HCT116 (cell line): ENCODE measurements at regions not wholly inside any gene's neighbourhood (a gene's known extent, or its start where the extent isn't known, plus 50 kb on each side); places are given as distances from the start of the nearest gene placed in this dataset.

ENCODE experiments used
- ATAC-seq: fragments of 200-7000 bp; cut with Tn5 transposase; 2 replicates; pipeline ENCODE4 v1.9.1; 2020; ENCODE audit warnings: mild to moderate bottlenecking, moderate library complexity
- BruUV-seq: library from RNA; stranded (reverse); fragments of 400-500 nt; replicated peaks from 2 replicates; lab custom pipeline; 2021; lab: Mats Ljungman, UMichigan
- CTCF ChIA-PET: fragments of 300-600 bp; sonication (Branson Sonifier 250); formaldehyde crosslinking; loops from one replicate; lab custom pipeline; 2021; ENCODE audit warnings: antibody characterized with exemption; lab: Charles Lee
- POLR2A ChIA-PET: fragments of 300-600, 350-600 bp; sonication (Branson Sonifier 250); formaldehyde crosslinking; loops from one replicate; lab custom pipeline; 2021; ENCODE audit warnings: antibody characterized with exemption; lab: Charles Lee
- RAD21 ChIA-PET, 2 experiments: fragments of 300-600 bp; sonication (Branson Sonifier 250); formaldehyde crosslinking; loops; one replicate each; lab custom pipeline; 2023; ENCODE audit warnings: low total read pairs in 2 of 2; ENCODE audit not compliant: uncharacterized antibody in 2 of 2, unreplicated experiment in 2 of 2, low non-redundant PET in 1 of 2; lab: Charles Lee
- DNase-seq: peaks from one replicate; pipeline ENCODE4 v3.0.0-alpha.2; 2010; ENCODE audit warnings: low read depth, low spot score
- H2AFZ ChIP-seq: fragments of 200-600 bp; shearing (Covaris generic), sonication (generic); 2 replicates; pipeline ENCODE4 v1.6.1; 2017; ENCODE audit warnings: low read depth, mixed run types, mixed read lengths, antibody characterized with exemption, low read length; ENCODE audit not compliant: poor library complexity, severe bottlenecking
- H3K27ac ChIP-seq: 2 replicates; pipeline ENCODE4 v1.5.1; 2012; ENCODE audit warnings: low read depth, low read length
- H3K27me3 ChIP-seq: fragments of 200-600 bp; sonication (generic); 2 replicates; pipeline ENCODE4 v1.6.1; 2016; ENCODE audit warnings: mixed run types, low read length, mixed read lengths; ENCODE audit not compliant: insufficient read depth
- H3K36me3 ChIP-seq, 2 experiments: fragments of 200-500 bp in 1 of 2; fragments of 200-600 bp in 1 of 2; sonication (Bioruptor generic) in 1 of 2; sonication (generic) in 1 of 2; 2 replicates each; pipeline versions ENCODE4 v1.5.1 to v1.6.1; 2014 to 2016; ENCODE audit warnings: low read length in 2 of 2, inconsistent platforms in 1 of 2, mixed read lengths in 1 of 2, mixed run types in 1 of 2; ENCODE audit not compliant: insufficient read depth in 2 of 2, control insufficient read depth in 1 of 2
- H3K4me1 ChIP-seq, 2 experiments: fragments of 200-600 bp in 1 of 2; sonication (generic) in 1 of 2; 2 replicates each; pipeline versions ENCODE4 v1.5.1 to v1.6.1; 2012 to 2017; ENCODE audit warnings: low read length in 2 of 2, inconsistent platforms in 1 of 2, mild to moderate bottlenecking in 1 of 2, mixed read lengths in 1 of 2, mixed run types in 1 of 2, moderate library complexity in 1 of 2; ENCODE audit not compliant: insufficient read depth in 2 of 2, control insufficient read depth in 1 of 2
- H3K4me2 ChIP-seq: fragments of 200-600 bp; sonication (generic); 2 replicates; pipeline ENCODE4 v1.6.1; 2017; ENCODE audit warnings: mixed run types, low read length, mixed read lengths
- H3K4me3 ChIP-seq, 2 experiments: fragments of 200-600 bp in 1 of 2; sonication (generic) in 1 of 2; replicated peaks in 1 of 2; 2 replicates each; pipeline ENCODE4 v1.5.1; 2011 to 2016; ENCODE audit warnings: low read length in 2 of 2, control low read depth in 1 of 2, low read depth in 1 of 2, mild to moderate bottlenecking in 1 of 2, mixed read lengths in 1 of 2, mixed run types in 1 of 2
- H3K79me2 ChIP-seq: fragments of 200-600 bp; sonication (generic); 2 replicates; pipeline ENCODE4 v1.6.1; 2017; ENCODE audit warnings: mild to moderate bottlenecking, mixed run types, low read length, moderate library complexity, mixed read lengths; ENCODE audit not compliant: insufficient read depth
- H3K9ac ChIP-seq: fragments of 200-600 bp; sonication (generic); 2 replicates; pipeline ENCODE4 v1.6.1; 2016; ENCODE audit warnings: low read length, mixed read lengths
- H3K9me2 ChIP-seq: fragments of 200-600 bp; sonication (generic), shearing (Covaris generic); 2 replicates; pipeline ENCODE4 v1.6.1; 2017; ENCODE audit warnings: mixed run types, mild to moderate bottlenecking, moderate library complexity; ENCODE audit not compliant: insufficient read depth
- H3K9me3 ChIP-seq, 2 experiments: fragments of 200-500 bp in 1 of 2; fragments of 200-600 bp in 1 of 2; sonication (Bioruptor generic) in 1 of 2; sonication (generic) in 1 of 2; 2 replicates each; pipeline ENCODE4 v1.6.1; 2014 to 2017; ENCODE audit warnings: low read length in 2 of 2, mixed read lengths in 2 of 2, inconsistent platforms in 1 of 2, low read depth in 1 of 2, mild to moderate bottlenecking in 1 of 2, mixed run types in 1 of 2, moderate library complexity in 1 of 2; ENCODE audit not compliant: control insufficient read depth in 1 of 2, insufficient read depth in 1 of 2
- H4K20me1 ChIP-seq: fragments of 200-600 bp; sonication (generic), shearing (Covaris generic); 2 replicates; pipeline ENCODE4 v1.6.1; 2017; ENCODE audit warnings: mixed run types, mild to moderate bottlenecking, moderate library complexity; ENCODE audit not compliant: insufficient read depth
- CEBPB ChIP-seq: IDR thresholded peaks from 2 replicates; pipeline ENCODE4 v1.6.1; 2012; ENCODE audit warnings: low read depth
- EGR1 ChIP-seq: IDR thresholded peaks from 2 replicates; pipeline ENCODE4 v1.6.1; 2012; ENCODE audit warnings: low read depth
- EZH2 ChIP-seq: fragments of 200-600 bp; sonication (generic); IDR thresholded peaks from 2 replicates; pipeline ENCODE4 v1.6.1; 2017; ENCODE audit warnings: antibody characterized with exemption, mixed run types
- EZH2phosphoT487 ChIP-seq: fragments of 200-600 bp; IDR thresholded peaks from 2 replicates; pipeline ENCODE4 v1.6.1; 2018; ENCODE audit warnings: antibody characterized with exemption, borderline replicate concordance
- REST ChIP-seq: IDR thresholded peaks from 2 replicates; pipeline ENCODE4 v1.6.1; 2012; ENCODE audit warnings: low read depth
- TCF7L2 ChIP-seq: IDR thresholded peaks from 2 replicates; pipeline ENCODE4 v1.7.0; 2011; ENCODE audit warnings: borderline replicate concordance, inconsistent platforms; ENCODE audit not compliant: insufficient read depth, insufficient read length; ENCODE audit errors: extremely low read depth
- ZFX ChIP-seq: fragments of 450-650 bp; IDR thresholded peaks from 2 replicates; pipeline ENCODE4 v1.6.1; 2017
- intact Hi-C: fragments of 100-400 bp; cut with micrococcal nuclease; formaldehyde crosslinking; loops from 2 replicates; pipeline ENCODE4 v1.10.0; 2022

DNA sequence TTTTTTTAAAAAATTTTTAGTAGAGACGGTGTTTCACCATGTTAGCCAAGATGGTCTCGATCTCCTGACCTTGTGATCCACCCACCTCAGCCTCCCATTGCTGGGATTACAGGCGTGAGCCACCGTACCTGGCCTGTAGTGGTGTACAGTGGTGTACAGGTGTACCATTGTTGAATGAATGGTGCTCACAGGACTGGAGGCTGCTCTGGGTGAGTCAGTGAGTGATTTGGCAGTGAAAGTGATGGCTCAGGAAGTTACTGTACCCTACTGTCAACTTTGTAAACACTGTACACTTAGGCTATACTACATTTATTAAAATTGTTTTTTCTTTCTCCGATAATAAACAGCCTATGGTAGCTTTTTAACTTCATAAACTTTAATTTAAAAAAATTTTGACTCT is 122.8 kb upstream of the EEF1E1 start:
- DNase-seq: no peak
- no TSS peak for BruUV-seq
- Histone ChIP-seq H3K79me2 (no peaks in the 10 kb centered on the region), H3K36me3 (no peaks in the 10 kb centered on the region), H3K9me2 (no peaks in the 10 kb centered on the region), H3K27ac (no peak overlapping the region), H3K4me2 (no peak overlapping the region), H2AFZ (no peak overlapping the region), H3K4me1 (no peaks in the 10 kb centered on the region), H3K27me3 (no peaks in the 10 kb centered on the region), H3K4me3 (no peak overlapping the region), H4K20me1 (no peaks in the 10 kb centered on the region), H3K9me3 (no peaks in the 10 kb centered on the region), H3K9ac (no peak overlapping the region)
- TF ChIP-seq EZH2: no peak
- TF ChIP-seq EGR1: no peak
- TF ChIP-seq TCF7L2: no peak
- no peak for TF ChIP-seq CEBPB
- no peak for TF ChIP-seq EZH2phosphoT487
- no peak for TF ChIP-seq ZFX
- CTCF ChIA-PET: no interaction called here
- intact Hi-C loops: no loop called here
- POLR2A ChIA-PET: no interaction called here
- RAD21 ChIA-PET: no interaction called here
- no peak for ATAC-seq

DNA sequence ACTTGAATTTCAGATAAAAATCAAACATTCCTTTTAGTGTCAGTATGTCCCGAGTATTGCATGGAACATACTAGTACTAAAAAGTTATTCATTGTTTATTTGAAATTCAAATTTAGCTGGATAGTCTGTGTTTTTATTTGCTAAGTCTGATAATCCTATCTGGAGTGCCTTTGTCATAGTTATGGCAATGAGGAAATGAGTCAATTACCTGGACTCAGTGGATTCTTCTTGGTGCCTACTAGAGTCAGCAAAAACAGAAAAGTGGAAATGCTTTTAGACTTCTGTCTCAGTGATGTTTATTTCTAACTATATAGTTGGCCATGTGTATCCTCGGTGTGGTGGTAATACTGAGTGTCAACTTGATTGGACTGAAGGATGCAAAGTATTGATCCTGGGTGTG is 121.3 kb upstream of the EEF1E1 start:
- H3K36me3 ChIP-seq: no peaks in the 10 kb centered on the region
- no TSS peak for BruUV-seq
- TF ChIP-seq REST: no peak
- H3K9me3 ChIP-seq: no peaks in the 10 kb centered on the region
- no peaks in the 10 kb centered on the region for H3K4me1 ChIP-seq
- intact Hi-C loops: no loop called here
- no peaks in the 10 kb centered on the region for H4K20me1 ChIP-seq
- no peak overlapping the region for H3K4me2 ChIP-seq
- no peaks in the 10 kb centered on the region for H3K9me2 ChIP-seq
- no peak for ATAC-seq
- H3K27ac ChIP-seq: no peak overlapping the region
- no peak overlapping the region for H3K9ac ChIP-seq
- H3K79me2 ChIP-seq: no peaks in the 10 kb centered on the region
- RAD21 ChIA-PET: no interaction called here
- CTCF ChIA-PET: no interaction called here
- DNase-seq: no peak
- H3K27me3 ChIP-seq: no peaks in the 10 kb centered on the region
- POLR2A ChIA-PET: no interaction called here
- no peak overlapping the region for H3K4me3 ChIP-seq
- H2AFZ ChIP-seq: no peak overlapping the region
